Prostate gland (tissue), 2 donors: ENCODE measurements at regions not wholly inside any gene's neighbourhood (a gene's known extent, or its start where the extent isn't known, plus 50 kb on each side); places are given as distances from the start of the nearest gene placed in this dataset.

Source experiments
- POLR2AphosphoS5 ChIP-seq: sonication (generic); formaldehyde crosslinking; IDR thresholded peaks from one replicate; pipeline ENCODE4 v1.6.1; 2017; ENCODE audit warnings: antibody characterized with exemption
- TF ChIP-seq, protein P1 (sequence below), 4 experiments: fragments of 200-600 bp in 2 of 4; fragments of 450-650 bp in 2 of 4; sonication (generic) in 2 of 4; IDR thresholded peaks; 1 replicate in 3 of 4; 2 replicates in 1 of 4; pipeline ENCODE4 v1.5.1; 2016 to 2019; ENCODE audit warnings: antibody characterized with exemption in 4 of 4, mild to moderate bottlenecking in 2 of 4, moderate library complexity in 2 of 4

DNA sequence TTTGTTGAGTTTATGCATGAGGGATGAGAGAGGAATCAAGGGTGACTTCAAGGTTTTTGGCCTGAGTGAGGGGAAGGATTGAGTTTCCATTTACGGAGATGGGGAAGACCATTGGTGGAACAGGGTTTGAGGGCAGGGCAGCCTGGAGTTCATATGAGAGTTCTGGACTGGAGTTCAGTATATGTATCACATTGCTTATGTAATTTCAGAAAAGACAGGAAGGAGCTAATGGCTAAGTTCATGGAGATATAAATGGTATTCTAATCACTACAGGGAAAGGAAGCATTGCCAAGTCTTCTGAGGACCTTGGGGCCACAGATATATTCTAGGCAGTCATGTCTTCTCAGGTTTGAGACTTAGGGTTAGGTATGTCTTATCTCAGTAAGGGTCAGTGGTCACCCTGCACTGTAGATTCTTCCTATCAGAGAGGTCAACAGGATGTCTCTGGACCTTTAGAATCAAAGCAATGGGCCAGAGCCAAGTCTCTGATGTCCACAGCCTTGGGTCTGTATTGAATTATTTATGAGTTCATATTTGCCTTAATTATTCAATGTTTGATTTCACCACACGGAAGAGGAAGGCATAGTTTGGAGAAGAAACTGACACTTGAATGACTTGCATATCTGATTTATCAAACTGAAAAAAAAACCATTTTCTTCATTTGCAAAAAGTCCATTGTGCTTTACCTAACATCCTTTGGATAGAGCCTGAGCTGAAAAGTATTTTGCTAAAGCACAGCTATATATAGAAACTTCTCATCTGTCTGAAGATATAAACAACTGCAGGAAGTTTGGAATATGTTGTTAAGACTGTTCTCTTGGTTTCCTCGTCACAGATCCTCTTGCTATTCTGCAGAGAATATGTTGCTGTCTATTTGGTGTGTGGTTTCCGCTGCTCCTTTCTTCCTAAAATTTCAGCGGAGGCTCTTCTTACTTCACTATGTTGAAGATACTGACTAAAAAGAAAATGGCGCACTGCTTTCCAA lies 139.5 kb downstream of the PDGFRA start:
- TF ChIP-seq, protein P1, sequence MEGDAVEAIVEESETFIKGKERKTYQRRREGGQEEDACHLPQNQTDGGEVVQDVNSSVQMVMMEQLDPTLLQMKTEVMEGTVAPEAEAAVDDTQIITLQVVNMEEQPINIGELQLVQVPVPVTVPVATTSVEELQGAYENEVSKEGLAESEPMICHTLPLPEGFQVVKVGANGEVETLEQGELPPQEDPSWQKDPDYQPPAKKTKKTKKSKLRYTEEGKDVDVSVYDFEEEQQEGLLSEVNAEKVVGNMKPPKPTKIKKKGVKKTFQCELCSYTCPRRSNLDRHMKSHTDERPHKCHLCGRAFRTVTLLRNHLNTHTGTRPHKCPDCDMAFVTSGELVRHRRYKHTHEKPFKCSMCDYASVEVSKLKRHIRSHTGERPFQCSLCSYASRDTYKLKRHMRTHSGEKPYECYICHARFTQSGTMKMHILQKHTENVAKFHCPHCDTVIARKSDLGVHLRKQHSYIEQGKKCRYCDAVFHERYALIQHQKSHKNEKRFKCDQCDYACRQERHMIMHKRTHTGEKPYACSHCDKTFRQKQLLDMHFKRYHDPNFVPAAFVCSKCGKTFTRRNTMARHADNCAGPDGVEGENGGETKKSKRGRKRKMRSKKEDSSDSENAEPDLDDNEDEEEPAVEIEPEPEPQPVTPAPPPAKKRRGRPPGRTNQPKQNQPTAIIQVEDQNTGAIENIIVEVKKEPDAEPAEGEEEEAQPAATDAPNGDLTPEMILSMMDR (IDR thresholded peaks at IDR 0.05): no peak
- no peak for TF ChIP-seq POLR2AphosphoS5
